WTC11 (cell line): ENCODE measurements at regions not wholly inside any gene's neighbourhood (a gene's known extent, or its start where the extent isn't known, plus 50 kb on each side); places are given as distances from the start of the nearest gene placed in this dataset.

ENCODE experiments used
- ATAC-seq: fragments of 200-7000 bp; cut with Tn5 transposase; 2 replicates; pipeline ENCODE4 v1.10.0; 2021; ENCODE audit warnings: mild to moderate bottlenecking, moderate library complexity
- CTCF ChIA-PET: fragments of 300-600 bp; sonication (Branson Sonifier 250); formaldehyde crosslinking; loops from one replicate; lab custom pipeline; 2021; ENCODE audit warnings: antibody characterized with exemption; lab: Charles Lee
- POLR2A ChIA-PET: fragments of 350-600 bp; sonication (Branson Sonifier 250); formaldehyde crosslinking; loops from one replicate; lab custom pipeline; 2021; ENCODE audit warnings: antibody characterized with exemption; lab: Charles Lee
- DNase-seq: peaks from one replicate; pipeline ENCODE4 v3.0.0; 2021; ENCODE audit warnings: low spot score
- H3K27ac Mint-ChIP-seq: 2 replicates; pipeline ENCODE4 v1.8.0; 2021; ENCODE audit warnings: mixed read lengths
- H3K27me3 Mint-ChIP-seq: 2 replicates; pipeline ENCODE4 v1.8.0; 2021; ENCODE audit warnings: low read depth, mild to moderate bottlenecking, moderate library complexity, mixed read lengths
- H3K36me3 Mint-ChIP-seq: 2 replicates; pipeline ENCODE4 v1.8.0; 2021; ENCODE audit warnings: mixed read lengths
- H3K4me1 Mint-ChIP-seq: 2 replicates; pipeline ENCODE4 v1.8.0; 2022; ENCODE audit warnings: mixed read lengths
- H3K4me3 Mint-ChIP-seq: 2 replicates; pipeline ENCODE4 v1.8.0; 2021; ENCODE audit warnings: mild to moderate bottlenecking, moderate library complexity, mixed read lengths
- H3K9me3 Mint-ChIP-seq: 2 replicates; pipeline ENCODE4 v1.8.0; 2021; ENCODE audit warnings: mixed read lengths
- CBFB ChIP-seq: sonication (generic); formaldehyde crosslinking; IDR thresholded peaks from 2 replicates; pipeline ENCODE4 v1.8.1; 2022; ENCODE audit warnings: mild to moderate bottlenecking, low read depth, missing genetic modification reagents
- CTCF ChIP-seq: fragments of 200-600 bp; IDR thresholded peaks from 2 replicates; pipeline ENCODE4 v1.8.0; 2022; ENCODE audit warnings: antibody characterized with exemption
- FOXK1 ChIP-seq: sonication (generic); formaldehyde crosslinking; IDR thresholded peaks from 2 replicates; pipeline ENCODE4 v1.8.0; 2022; ENCODE audit warnings: mild to moderate bottlenecking, moderate library complexity, missing genetic modification reagents
- JUN ChIP-seq: sonication (generic); formaldehyde crosslinking; IDR thresholded peaks from 2 replicates; pipeline ENCODE4 v1.8.0; 2023; ENCODE audit warnings: mild to moderate bottlenecking, missing genetic modification reagents
- MYBL2 ChIP-seq: sonication (generic); formaldehyde crosslinking; IDR thresholded peaks from 2 replicates; pipeline ENCODE4 v1.8.1; 2023; ENCODE audit warnings: mild to moderate bottlenecking, moderate library complexity, missing genetic modification reagents
- NR2C2 ChIP-seq: sonication (generic); formaldehyde crosslinking; IDR thresholded peaks from 2 replicates; pipeline ENCODE4 v1.8.0; 2022; ENCODE audit warnings: mild to moderate bottlenecking, missing genetic modification reagents
- PREB ChIP-seq: sonication (generic); formaldehyde crosslinking; IDR thresholded peaks from 2 replicates; pipeline ENCODE4 v1.8.1; 2022; ENCODE audit warnings: mild to moderate bottlenecking, missing genetic modification reagents, moderate library complexity, borderline replicate concordance
- SP1 ChIP-seq: sonication (generic); formaldehyde crosslinking; conservative IDR thresholded peaks from 2 replicates; pipeline ENCODE4 v1.8.1; 2022; ENCODE audit warnings: missing genetic modification reagents
- TEAD1 ChIP-seq: sonication (generic); formaldehyde crosslinking; IDR thresholded peaks from 2 replicates; pipeline ENCODE4 v1.8.0; 2022; ENCODE audit warnings: mild to moderate bottlenecking, missing genetic modification reagents
- USF2 ChIP-seq: sonication (generic); formaldehyde crosslinking; IDR thresholded peaks from 2 replicates; pipeline ENCODE4 v1.8.1; 2023; ENCODE audit warnings: mild to moderate bottlenecking, missing genetic modification reagents, moderate library complexity
- ZBTB21 ChIP-seq: sonication (generic); formaldehyde crosslinking; IDR thresholded peaks from 2 replicates; pipeline ENCODE4 v1.8.1; 2023; ENCODE audit warnings: mild to moderate bottlenecking, missing genetic modification reagents, borderline replicate concordance
- ZBTB43 ChIP-seq: sonication (generic); formaldehyde crosslinking; IDR thresholded peaks from 2 replicates; pipeline ENCODE4 v1.8.1; 2023; ENCODE audit warnings: mild to moderate bottlenecking, missing genetic modification reagents
- ZNF138 ChIP-seq: sonication (generic); formaldehyde crosslinking; conservative IDR thresholded peaks from 2 replicates; pipeline ENCODE4 v1.8.1; 2022; ENCODE audit warnings: mild to moderate bottlenecking, moderate library complexity, missing genetic modification reagents
- ZNF263 ChIP-seq: sonication (generic); formaldehyde crosslinking; IDR thresholded peaks from 2 replicates; pipeline ENCODE4 v1.8.1; 2022; ENCODE audit warnings: low read depth, mild to moderate bottlenecking, moderate library complexity, missing genetic modification reagents
- ZNF317 ChIP-seq: sonication (generic); formaldehyde crosslinking; IDR thresholded peaks from 2 replicates; pipeline ENCODE4 v1.8.1; 2023; ENCODE audit warnings: low read depth, mild to moderate bottlenecking, moderate library complexity, missing genetic modification reagents, borderline replicate concordance
- ZNF396 ChIP-seq: fragments of 250-450 bp; sonication (Bioruptor Pico); IDR thresholded peaks from 2 replicates; pipeline ENCODE4 v1.8.0; 2021; ENCODE audit warnings: mild to moderate bottlenecking, moderate library complexity, borderline replicate concordance
- ZNF671 ChIP-seq: fragments of 250-450 bp; sonication (Bioruptor Pico); IDR thresholded peaks from 2 replicates; pipeline ENCODE4 v1.8.0; 2021; ENCODE audit warnings: mild to moderate bottlenecking
- ZSCAN18 ChIP-seq: fragments of 250-450 bp; sonication (Bioruptor Pico); IDR thresholded peaks from 2 replicates; pipeline ENCODE4 v2.1.2; 2022; ENCODE audit warnings: mild to moderate bottlenecking, moderate library complexity
- TF ChIP-seq, protein P1 (sequence below): fragments of 250-450 bp; sonication (Bioruptor Pico); IDR thresholded peaks from 2 replicates; pipeline ENCODE4 v1.9.0; 2021; ENCODE audit warnings: mild to moderate bottlenecking
- TF ChIP-seq, protein P2 (sequence below): sonication (generic); formaldehyde crosslinking; IDR thresholded peaks from 2 replicates; pipeline ENCODE4 v1.8.1; 2023; ENCODE audit warnings: mild to moderate bottlenecking, missing genetic modification reagents

DNA sequence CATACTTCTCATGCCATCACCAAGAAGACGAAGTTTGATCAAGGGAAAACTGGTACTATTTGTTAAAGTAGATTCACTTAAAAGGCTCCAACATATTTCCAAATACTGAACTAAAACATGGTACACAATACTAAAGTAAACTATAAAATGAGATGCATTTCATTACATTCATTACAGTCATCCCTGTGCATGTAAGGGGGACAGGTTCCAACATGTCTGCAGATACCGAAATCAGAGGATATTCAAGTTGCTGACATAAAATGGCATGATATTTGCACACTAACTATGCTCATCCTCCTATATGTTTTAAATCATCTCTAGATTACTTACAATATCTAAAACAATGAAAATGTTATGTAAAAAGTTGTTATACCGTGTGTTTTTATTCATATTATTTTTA is 893.9 kb upstream of the MANEA start:
- Mint-ChIP-seq H3K4me1 (peaks cover 5% of the 10 kb centered on the region; the same call in 1 of the 2 replicates), H3K36me3 (no peaks in the 10 kb centered on the region), H3K27ac (no peak overlapping the region), H3K27me3 (no peaks in the 10 kb centered on the region), H3K4me3 (no peak overlapping the region), H3K9me3 (no peaks in the 10 kb centered on the region)
- DNase-seq = no peak
- POLR2A ChIA-PET = no interaction called here
- CTCF ChIA-PET = no interaction called here
- ATAC-seq = no peak
- TF ChIP-seq CTCF (no peak), USF2 (CRISPR knock-in tag) (no peak), ZBTB21 (CRISPR knock-in tag) (no peak), ZNF263 (CRISPR knock-in tag) (no peak), TEAD1 (CRISPR knock-in tag) (no peak), ZNF317 (CRISPR knock-in tag) (no peak), CBFB (no peak), ZSCAN18 (CRISPR knock-in tag) (no peak), NR2C2 (no peak), FOXK1 (CRISPR knock-in tag) (no peak), SP1 (CRISPR knock-in tag) (no peak), MYBL2 (CRISPR knock-in tag) (no peak), ZNF396 (CRISPR knock-in tag) (no peak), ZBTB43 (CRISPR knock-in tag) (no peak), ZNF671 (CRISPR knock-in tag) (no peak), PREB (CRISPR knock-in tag) (no peak), JUN (no peak), ZNF138 (CRISPR knock-in tag) (no peak)
- TF ChIP-seq, protein P1, sequence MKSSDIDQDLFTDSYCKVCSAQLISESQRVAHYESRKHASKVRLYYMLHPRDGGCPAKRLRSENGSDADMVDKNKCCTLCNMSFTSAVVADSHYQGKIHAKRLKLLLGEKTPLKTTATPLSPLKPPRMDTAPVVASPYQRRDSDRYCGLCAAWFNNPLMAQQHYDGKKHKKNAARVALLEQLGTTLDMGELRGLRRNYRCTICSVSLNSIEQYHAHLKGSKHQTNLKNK (CRISPR knock-in tag) = no peak
- TF ChIP-seq, protein P2, sequence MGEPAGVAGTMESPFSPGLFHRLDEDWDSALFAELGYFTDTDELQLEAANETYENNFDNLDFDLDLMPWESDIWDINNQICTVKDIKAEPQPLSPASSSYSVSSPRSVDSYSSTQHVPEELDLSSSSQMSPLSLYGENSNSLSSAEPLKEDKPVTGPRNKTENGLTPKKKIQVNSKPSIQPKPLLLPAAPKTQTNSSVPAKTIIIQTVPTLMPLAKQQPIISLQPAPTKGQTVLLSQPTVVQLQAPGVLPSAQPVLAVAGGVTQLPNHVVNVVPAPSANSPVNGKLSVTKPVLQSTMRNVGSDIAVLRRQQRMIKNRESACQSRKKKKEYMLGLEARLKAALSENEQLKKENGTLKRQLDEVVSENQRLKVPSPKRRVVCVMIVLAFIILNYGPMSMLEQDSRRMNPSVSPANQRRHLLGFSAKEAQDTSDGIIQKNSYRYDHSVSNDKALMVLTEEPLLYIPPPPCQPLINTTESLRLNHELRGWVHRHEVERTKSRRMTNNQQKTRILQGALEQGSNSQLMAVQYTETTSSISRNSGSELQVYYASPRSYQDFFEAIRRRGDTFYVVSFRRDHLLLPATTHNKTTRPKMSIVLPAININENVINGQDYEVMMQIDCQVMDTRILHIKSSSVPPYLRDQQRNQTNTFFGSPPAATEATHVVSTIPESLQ = no peak
- TF ChIP-seq, all 79 proteins: peak for 0
